Choroid plexus epithelial cell (primary cell): ENCODE measurements at regions not wholly inside any gene's neighbourhood (a gene's known extent, or its start where the extent isn't known, plus 50 kb on each side); places are given as distances from the start of the nearest gene placed in this dataset.

ENCODE experiments used
- DNase-seq: peaks from one replicate; pipeline ENCODE4 v3.0.0-alpha.2; 2010; ENCODE audit warnings: low read depth
- H3K4me3 ChIP-seq: 2 replicates; pipeline ENCODE4 v1.5.1; 2011; ENCODE audit warnings: low read depth, mild to moderate bottlenecking, control low read depth, low read length, moderate library complexity
- CTCF ChIP-seq: conservative IDR thresholded peaks from 2 replicates; pipeline ENCODE4 v1.5.1; 2011; ENCODE audit warnings: low read depth, mild to moderate bottlenecking, control low read depth, inconsistent platforms, low read length, moderate library complexity

DNA sequence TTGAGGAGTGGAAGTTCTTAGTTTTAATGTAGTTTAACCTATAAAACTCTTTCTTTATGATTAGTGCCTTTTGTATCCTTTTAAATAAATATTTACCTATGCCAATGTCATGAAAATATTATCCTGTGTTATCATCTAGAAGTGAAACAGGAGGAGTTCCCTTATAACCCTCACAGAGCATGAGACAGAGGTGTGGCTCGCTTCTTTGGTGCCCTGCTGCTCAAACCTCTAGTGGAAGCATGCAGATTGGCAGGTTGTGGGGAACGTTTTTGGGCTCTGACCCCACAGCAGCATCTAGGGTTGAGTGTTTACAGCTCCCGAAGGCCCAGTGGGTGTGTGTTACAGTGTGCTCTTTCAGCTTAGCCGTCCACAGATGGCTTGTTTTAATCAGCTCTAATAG lies 459.4 kb upstream of the AZI2 start:
- H3K4me3 ChIP-seq = no peak overlapping the region
- DNase-seq = no peak
- TF ChIP-seq CTCF = no peak

- no peak overlapping the region for H3K4me3 ChIP-seq
- no peak for TF ChIP-seq CTCF
- no peak for DNase-seq
These were observed 464.9 kb upstream of the RBMS3 start for GRCh38 chr3:28816017-28816416.

DNA sequence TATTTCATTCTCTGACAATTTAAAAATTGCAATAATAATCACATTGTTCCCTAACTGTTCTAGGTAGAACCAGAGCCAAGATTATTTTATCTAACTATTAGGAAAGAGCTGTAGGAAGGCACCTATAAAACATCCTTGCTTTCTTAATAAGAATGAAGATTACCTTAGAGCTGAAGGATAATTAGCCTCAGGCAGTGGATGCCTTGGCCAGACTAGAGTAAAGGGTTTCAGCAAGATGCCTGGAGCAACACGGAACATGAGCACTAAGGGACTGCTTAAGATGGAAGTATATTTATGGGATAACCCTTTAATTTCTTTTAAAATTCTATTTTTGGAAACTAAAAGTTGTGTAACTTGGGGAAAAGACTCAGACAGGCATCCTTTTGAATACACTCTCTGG lies 456.6 kb upstream of the RBMS3 start:
- no peak for DNase-seq
- no peak for TF ChIP-seq CTCF

DNA sequence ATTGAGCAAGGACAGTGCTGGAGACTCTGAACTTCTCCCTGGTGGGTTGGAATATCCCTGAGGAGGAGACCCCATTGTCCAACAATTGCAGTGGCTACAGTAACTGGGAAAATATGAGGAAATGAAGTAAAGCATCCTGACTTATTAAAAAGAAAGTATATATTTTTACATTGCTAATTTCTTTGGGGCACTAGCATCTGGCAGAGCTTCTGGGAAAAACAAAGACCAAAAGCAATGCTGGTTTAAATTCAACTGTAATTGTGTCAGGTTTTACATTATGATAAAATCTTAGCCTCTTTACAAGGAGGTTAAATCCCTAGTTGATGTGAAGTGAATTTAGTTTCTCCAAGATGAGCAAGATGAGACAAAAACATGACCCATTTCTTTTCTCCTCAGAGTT lies 454.0 kb upstream of the RBMS3 start:
- TF ChIP-seq CTCF = no peak
- no peak for DNase-seq
- no peak overlapping the region for H3K4me3 ChIP-seq

More for the DNA sequence above, 456.6 kb upstream of the RBMS3 start:
- no peak overlapping the region for H3K4me3 ChIP-seq

DNA sequence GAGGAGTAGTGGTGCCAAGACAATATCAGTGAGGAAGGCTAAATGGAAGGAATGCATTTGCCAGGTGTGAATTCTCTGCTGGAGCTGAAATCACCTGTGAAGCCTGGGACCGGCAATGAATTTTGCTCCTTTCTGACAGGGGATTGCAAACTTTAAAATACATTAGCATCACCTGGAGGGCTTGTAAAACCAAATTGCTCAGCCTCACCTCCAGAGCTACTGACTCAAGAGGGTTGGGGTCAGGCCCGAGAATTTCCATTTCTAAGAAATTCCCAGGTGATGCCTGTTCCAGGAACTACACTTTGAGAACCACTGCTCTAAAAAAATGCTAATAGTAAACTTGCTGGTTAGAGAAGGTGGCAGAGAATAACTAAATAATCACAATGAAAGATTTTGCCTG lies 445.6 kb upstream of the RBMS3 start:
- no peak for TF ChIP-seq CTCF
- no peak for DNase-seq
- H3K4me3 ChIP-seq = no peak overlapping the region

DNA sequence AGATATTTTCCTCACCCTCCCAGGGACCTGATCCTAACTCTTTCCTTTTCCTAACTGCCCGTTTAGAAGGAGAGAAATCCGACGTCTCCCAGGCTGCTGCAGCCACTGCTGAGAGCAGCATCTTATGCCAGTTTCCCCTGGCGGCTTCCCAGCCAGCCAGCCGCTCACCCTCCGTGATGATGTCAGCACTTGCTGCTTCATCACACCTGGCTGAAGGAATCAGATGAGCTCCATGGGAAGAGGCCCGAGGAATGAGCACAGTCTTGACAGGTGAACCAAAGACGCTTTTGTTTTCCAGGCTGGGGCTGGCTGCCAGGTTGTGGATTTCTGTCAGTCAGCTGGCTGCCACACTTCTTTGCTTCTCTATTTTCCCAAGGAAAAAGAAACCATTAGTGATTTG lies 445.1 kb upstream of the RBMS3 start:
- no peak for TF ChIP-seq CTCF
- no peak overlapping the region for H3K4me3 ChIP-seq
- DNase-seq = no peak

GRCh38 chr3:28836199-28836598 lies 444.7 kb upstream of the RBMS3 start:
- DNase-seq = no peak
- TF ChIP-seq CTCF = no peak
- no peak overlapping the region for H3K4me3 ChIP-seq
